Gastroesophageal sphincter (tissue), 3 donors: ENCODE measurements at regions not wholly inside any gene's neighbourhood (a gene's known extent, or its start where the extent isn't known, plus 50 kb on each side); places are given as distances from the start of the nearest gene placed in this dataset.

ENCODE experiments used
- EP300 ChIP-seq: sonication (generic); formaldehyde crosslinking; IDR thresholded peaks from one replicate; pipeline ENCODE4 v1.6.1; 2017; ENCODE audit warnings: antibody characterized with exemption, mild to moderate bottlenecking
- POLR2A ChIP-seq, 2 donors: fragments of 450-650 bp; IDR thresholded peaks; one replicate each; pipeline ENCODE4 v1.6.1; 2017; ENCODE audit warnings: antibody characterized with exemption in 2 of 2, mild to moderate bottlenecking in 2 of 2, moderate library complexity in 1 of 2
- TF ChIP-seq, protein P1 (sequence below), 4 experiments: fragments of 200-600 bp in 2 of 4; fragments of 450-650 bp in 2 of 4; sonication (generic) in 1 of 4; IDR thresholded peaks; one replicate each; pipeline ENCODE4 v1.5.1; 2017 to 2019; ENCODE audit warnings: antibody characterized with exemption in 4 of 4, mild to moderate bottlenecking in 2 of 4, moderate library complexity in 2 of 4

DNA sequence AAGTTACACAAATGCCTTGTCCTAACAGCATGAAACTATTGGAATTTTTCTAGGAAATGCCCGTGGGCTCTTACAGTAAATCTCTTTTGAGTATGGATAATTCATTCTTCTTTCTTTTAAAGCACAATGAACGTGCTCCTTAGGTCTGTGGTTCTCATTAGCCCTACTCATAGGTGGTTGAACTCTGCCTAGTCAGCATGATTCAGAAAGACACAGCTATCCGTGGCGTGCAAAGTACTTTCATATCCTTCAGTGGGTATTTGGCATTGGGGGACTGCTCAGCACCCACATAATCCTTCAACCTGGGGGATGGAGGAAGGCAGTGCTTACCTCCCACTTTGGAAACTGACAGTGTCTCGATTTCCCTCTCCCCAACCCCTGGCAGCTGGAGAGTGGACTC lies 462.0 kb upstream of the CLINT1 start:
- TF ChIP-seq, protein P1, sequence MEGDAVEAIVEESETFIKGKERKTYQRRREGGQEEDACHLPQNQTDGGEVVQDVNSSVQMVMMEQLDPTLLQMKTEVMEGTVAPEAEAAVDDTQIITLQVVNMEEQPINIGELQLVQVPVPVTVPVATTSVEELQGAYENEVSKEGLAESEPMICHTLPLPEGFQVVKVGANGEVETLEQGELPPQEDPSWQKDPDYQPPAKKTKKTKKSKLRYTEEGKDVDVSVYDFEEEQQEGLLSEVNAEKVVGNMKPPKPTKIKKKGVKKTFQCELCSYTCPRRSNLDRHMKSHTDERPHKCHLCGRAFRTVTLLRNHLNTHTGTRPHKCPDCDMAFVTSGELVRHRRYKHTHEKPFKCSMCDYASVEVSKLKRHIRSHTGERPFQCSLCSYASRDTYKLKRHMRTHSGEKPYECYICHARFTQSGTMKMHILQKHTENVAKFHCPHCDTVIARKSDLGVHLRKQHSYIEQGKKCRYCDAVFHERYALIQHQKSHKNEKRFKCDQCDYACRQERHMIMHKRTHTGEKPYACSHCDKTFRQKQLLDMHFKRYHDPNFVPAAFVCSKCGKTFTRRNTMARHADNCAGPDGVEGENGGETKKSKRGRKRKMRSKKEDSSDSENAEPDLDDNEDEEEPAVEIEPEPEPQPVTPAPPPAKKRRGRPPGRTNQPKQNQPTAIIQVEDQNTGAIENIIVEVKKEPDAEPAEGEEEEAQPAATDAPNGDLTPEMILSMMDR (IDR thresholded peaks at IDR 0.05), result no peak
- TF ChIP-seq POLR2A (IDR thresholded peaks at IDR 0.05) (no peak), EP300 (no peak)
